ENCODE measurements at regions not wholly inside any gene's neighbourhood (a gene's known extent, or its start where the extent isn't known, plus 50 kb on each side); places are given as distances from the start of the nearest gene placed in this dataset.

GRCh38 chr6:11350294-11350693 is 117.8 kb upstream of the NEDD9 start:
- peak; percentile 16 for DNase-seq

DNA sequence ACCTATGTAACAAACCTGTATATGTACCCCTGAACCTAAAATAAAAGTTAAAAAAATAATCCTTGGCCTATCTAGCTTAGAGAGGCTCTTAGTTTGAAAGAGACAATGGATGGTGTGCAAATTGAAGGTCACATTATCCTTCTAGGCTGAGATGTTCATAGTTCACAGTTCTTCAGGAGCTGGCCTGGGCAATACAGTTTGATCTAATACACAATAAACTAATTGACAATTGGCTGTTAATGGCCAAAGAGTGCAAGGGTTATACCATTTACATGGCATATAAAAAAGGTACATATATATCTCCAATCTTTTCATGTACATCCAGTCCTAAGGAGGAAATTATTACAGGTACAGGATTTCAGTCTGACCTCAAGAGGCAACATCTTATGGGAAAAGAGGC is 117.4 kb upstream of the NEDD9 start:
- DNase-seq: no peak

- DNase-seq: no peak
Observed at GRCh38 chr6:11346516-11346915, 114.0 kb upstream of the NEDD9 start.

DNA sequence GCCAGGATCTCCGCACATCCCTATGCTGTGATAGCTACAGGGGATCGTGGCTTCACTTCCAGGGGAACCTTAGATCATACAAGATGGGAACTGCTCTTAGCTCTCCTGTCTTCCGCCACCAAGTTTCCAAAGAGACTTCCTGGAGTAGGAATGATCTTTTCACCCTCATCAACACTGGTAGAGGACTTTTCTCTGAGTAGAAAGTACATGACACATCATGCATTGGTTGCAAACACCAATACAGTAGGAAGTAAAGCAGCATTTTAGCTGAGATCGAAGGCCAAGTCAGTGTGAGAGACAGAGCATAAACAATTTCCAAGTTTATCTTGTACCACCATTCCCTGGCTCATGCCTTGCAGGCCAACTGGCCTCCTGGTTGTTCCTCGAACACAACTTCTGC is 113.1 kb upstream of the NEDD9 start:
- DNase-seq: no peak

DNA sequence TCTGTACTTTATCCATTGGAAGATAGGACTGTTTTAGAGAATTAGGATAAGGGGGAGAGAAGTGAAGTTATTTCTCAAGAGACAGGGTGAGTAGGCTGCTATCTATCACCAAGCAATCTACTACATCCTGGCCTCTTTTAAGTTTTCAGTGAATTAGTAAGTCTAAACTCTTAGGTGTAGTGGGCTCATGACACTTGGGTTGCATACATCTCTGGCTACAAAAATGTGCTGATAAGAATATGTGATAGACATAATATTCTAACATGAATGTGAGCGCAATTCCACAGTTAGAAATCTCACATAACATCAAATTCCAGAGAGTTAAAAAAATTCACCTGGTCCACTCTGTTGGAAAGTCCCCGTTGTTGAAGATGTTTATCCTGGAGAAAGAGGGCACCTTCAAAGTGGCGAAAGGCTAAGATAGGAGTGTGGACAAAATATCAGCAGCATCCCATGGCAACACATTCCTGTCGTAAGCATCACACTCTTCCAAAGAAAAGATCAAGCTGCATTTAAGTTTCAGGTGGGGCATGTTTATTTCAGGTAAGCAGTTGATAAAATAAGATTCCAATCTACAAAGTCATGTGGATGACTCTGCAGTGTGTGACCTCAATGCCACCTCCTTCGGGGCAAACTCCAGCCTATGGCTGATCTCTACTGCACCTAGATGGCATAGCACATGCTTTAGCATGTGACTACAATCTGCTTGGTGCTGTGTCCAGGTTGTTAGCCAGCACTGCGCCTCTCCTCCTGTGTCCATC is 111.7 kb upstream of the NEDD9 start:
- no peak for DNase-seq

DNA sequence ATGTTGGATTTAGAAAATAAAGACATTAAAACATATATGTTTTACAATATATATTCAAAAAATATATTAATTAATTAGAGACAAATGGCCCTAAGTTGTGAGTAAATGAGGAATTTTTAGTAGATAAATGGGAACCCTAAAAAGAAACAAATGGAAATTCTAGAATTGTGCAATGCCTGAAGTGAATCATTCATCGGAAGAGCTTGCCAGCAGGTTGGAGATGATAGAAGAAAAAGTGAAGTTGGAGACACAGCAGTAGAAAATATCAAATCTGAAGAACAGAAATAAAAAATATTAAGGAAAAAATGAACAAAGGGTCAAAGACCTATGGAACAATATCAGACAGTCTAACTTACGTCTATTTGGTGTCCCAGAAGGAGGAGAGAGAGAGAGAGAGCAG is 109.4 kb upstream of the NEDD9 start:
- DNase-seq: no peak

DNA sequence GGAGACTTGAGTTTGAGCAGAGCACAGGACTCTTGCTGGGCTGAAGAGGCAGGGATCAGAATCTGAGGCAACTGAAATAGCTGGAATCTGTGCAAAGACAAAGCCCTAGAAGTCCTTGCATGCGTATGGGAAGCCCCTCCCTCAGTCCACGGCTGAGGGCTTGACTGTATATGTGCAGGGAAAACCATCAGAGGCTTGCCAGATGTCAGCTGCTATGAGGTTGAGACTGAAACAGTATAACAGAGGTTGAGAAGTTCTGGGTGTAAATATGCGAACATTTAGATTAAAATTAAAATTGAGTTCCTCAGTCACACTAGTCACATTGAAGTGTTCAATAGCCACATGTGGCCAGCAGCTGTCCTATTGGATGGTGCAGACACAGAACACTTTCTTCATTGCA is 108.8 kb upstream of the NEDD9 start:
- no peak for DNase-seq

DNA sequence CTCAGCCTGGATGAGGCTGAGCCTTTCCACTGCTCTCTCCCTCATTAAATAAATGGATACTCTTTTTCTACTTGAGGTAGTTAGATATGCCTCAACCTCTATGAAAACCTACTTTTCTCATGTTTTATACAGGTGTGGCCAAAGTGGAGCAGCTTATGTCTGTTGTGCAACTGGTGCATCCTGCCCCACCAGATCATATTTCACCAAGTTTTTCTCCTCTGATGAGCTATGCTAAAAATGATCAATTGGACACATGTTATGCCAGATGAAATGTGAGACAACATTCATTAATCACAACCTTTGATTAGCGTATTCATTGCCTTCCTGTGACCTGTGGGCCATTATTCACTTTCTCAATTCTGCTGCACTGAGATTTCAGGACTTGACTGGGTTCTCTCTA is 106.9 kb upstream of the NEDD9 start:
- no peak for DNase-seq

DNA sequence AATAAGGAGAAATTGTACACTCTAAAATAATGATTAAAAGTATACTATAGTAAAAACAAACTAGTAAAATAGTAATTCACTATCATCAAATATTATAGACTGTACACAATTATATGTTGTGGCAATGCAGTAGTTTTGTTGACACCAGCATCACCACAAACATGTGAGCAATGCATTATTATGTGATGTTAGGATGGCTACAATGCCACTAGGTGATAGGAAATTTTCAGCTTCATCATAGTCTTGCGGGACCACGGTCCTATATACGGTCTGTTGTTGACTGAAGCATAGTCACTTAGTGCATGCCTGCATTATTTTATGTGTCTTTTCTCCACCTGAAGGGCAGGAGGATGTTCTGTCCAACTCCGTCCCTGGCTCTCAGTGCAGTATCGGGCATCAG is 104.8 kb upstream of the NEDD9 start:
- no peak for DNase-seq

DNA sequence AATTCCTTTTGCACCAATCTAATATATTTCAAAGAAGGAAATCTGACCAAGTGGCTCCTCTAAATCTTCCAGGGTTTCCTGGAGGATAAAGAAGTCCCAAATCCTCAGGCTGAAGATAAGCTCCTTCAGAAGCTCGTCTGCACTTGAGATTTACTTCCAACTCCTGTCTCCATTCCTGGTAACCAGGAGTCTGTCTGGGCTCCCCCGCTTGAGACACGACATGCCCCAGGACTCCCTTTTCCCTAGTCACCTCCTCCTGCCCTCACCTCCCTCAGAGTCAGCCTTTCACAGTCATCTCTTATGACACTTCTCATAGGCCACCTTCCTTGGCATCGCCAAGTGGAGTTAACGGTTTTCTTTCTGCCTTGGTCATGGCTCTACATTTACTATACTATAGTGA is 103.4 kb upstream of the NEDD9 start:
- no peak for DNase-seq

DNA sequence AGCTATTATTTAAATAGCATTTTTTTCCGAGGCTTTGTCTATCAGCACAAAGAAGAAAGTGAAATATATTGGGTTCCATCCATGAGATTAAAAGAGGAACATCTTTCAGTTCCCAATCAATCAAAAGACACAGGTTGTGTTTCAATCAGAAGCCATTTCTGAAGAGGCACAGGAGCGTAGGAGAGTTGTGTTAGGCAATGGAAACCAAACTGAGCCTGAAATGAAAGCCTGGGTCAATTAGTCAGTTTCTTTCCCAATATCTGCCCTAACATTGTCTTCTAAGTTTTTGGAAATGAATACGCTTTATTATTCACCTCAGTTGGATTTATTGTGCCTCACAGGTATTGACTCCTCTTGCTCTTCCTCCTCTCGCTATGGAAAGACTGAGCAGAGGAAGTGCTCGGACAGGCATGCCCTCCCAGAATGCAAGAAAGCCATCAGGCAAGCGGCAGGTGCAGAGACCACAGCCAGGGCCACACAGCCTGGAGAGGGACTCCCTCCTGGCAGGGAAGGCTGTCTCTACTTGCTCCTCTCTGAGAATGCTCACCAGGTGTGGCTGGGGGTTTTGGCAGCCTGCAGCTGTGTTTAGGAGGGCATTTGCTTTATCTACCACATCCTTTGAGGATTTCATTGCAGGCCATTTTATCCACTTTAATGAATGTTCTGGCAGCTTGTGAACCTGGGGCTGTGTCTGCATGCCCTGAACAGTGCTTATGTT is 100.8 kb upstream of the NEDD9 start:
- no peak for DNase-seq

DNA sequence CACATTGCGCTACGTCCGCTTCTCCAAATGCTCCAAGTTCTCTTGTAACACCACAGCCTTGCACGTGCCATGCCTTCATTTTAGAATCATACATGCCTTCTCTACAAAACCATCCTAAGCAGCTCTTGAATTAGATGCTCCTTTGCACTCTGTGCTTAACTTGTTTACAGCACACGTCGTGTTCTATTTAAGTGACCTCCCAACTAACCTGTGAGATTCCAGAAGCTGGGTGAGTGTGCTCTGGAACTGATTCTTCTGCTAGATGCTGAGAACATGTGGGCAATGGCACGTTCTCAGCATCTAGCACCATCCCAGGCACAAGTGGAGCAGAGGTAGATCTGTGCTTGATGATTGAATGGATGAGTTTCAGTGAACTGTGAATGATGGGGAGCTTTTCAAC is 100.0 kb upstream of the NEDD9 start:
- no peak for DNase-seq

- no peak for DNase-seq
Observed at GRCh38 chr6:11331111-11331510, 98.6 kb upstream of the NEDD9 start.

DNA sequence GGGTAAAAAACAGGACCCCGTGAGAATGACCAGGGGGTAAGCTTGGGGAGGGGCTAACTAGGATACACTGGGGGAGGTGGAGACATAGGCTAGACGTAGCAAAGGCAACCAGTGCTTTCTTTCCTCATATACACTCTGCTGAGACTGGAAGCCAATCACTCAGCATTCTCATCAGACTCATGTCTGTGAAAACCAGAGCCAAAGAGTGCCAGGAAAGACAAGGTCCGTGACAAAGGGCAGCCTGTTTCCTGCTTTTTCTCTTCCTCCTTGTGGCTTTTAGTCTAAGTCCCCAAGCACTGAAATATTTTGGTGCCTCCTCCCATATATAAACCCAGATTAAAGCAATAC is 97.9 kb upstream of the NEDD9 start:
- DNase-seq: no peak

DNA sequence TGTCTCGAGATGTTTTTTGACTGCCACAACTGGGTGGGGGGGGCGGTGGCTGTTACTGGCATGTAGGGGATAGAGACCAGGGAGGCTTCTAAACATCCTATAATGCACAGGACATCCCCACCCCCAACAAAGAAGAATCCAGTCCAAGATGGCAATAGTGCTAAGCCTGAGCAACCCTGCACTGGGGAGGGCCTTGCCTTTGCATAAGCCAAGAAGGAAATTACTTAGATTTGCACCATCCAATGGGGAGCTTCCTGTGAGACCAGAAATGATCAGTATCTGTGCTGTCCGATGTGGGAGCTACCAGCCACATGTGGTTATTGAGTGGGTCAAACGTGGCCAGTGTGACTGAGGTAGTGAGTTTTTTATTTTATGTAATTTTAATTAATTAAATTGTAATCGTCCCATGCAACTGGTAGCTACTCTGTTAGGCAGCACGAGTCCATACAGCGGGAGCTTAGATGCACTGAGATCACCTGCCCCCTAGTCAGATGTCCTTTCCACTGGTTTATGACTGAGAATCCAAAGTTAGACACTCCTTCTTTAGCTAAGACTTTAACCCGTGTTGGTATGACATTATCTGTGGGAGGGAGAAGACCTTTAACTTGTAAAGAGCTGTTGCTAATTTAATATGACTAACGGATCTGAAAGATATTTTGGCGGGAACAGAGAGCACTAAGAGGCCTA is 97.4 kb upstream of the NEDD9 start:
- DNase-seq: no peak

DNA sequence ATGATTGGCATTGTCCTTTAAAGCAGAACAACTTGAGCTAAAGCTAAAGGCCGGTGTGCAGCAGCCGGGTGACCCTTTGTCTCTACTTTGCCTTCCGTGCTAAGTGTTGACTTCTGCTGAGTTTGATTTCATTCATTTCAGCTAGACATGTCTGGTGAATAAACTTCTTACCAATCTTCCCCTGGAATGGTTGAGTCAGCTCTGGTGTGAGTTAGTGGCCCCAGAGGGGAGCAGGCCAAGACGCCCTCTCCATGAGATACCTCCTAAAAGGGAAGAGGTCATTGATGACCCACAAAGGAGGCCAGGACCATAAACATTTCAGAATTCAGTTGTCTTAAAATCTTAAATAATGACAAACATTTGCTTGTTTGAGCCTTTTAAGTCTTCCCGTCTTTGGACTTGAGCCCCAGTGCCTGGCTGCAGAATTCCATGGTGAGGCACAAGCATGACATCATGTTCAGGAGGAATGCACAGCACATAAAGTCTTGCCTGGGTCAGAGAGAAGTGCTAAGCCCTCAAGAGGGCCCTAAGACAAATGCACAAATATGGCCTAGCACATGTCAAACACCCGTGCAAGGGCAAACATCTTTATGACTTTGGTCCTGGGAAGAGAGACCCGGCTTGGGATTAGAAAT is 96.3 kb upstream of the NEDD9 start:
- no peak for DNase-seq

DNA sequence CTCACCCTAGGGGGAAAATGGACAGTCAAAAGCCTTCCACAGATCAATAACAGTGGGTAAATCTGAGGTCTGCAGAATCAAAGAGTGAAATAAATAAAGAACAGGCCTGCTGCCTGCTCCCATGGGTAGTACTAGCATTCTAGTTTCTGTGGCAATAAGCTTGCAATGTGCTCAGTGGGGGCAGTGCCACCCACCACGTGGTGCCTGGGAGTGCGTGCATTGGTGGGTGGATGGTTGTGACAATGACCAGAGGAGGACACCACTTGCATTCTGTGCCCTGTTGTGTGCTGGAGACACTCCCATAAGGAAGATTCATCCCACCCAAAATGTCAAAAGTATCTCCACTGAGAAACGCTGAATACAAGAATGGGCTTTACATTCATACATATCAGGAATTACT is 95.5 kb upstream of the NEDD9 start:
- DNase-seq: no peak

DNA sequence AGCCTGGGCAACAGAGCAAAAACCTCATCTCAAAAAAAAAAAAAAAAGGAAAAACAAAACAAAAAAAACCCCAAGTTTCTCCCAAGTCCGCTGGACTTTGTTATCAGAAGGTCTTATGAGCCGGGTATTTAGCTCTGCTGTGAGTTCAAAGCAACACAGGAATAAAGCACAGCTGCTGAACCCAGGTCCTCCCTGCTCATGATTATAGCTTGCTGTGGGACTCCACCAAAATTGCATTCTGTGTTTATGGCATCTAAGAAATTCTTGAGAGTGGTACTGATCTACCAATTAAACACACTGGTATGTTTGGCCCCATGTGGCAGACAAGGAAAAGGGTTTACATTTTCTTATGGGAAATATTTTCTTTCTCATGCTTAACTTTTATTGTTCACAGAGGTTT is 93.6 kb upstream of the NEDD9 start:
- DNase-seq: no peak

DNA sequence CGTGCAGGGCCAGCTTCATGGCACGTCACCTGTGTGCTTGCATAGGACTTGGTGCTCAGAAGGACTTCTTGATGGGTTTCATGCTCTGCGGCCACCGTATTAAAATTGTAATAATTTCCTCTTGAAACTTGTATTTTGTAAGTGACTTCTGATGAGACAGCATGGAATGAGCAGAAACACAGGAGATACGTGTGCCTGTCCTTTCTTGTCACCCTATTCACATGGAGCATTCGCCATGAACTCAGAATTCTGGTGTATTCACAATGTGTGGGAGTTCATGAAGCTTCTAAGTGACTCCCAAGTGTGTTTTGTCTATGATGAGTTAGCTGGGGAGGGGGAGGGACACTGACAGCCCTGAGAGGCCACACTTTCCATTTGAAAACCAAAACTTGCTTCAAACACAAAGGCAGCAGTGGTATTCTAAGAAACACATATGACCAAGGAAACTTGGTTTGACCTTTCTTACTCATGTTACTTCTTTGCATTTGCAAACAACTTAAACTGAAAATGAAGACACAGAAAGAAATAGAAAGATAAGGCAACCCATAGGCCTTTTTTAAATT is 92.1 kb upstream of the NEDD9 start:
- DNase-seq: no peak

DNA sequence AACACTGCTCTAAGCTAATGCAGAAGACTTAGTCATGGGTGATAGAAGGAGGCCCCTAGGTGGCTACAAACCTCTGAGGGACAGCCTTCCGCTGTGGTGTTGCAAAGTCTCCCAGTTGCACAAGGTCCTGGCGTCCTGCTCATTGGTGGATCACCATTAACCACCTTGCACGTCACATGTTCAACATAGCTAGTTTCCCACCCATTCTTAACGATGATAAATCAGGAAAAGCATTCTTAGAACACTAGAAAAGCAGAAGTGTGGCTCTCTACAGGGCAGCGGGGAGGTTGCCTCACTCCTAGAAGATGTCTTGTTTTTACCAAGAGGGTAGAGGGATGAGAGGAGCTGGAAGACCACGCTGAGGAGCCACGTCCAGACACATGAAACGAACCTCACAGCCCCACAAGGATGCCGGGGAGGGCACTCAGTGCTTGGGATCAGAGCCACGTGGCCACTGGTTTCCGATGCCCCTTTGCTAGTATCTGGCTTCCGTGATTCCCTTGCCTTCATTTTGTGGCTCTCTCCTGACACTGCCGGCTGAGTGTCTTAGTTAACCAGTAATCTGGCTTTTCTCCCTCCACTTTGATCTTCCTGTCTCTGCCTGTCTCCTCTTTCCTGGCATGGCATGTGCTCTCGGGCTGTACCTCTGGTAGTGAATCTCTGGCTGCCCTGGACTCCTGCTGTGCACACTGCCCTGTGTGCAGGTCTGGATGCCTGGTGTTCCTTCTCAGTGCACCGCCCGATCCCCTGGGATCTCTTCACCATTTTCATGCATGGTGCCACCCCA is 91.4 kb upstream of the NEDD9 start:
- no peak for DNase-seq

DNA sequence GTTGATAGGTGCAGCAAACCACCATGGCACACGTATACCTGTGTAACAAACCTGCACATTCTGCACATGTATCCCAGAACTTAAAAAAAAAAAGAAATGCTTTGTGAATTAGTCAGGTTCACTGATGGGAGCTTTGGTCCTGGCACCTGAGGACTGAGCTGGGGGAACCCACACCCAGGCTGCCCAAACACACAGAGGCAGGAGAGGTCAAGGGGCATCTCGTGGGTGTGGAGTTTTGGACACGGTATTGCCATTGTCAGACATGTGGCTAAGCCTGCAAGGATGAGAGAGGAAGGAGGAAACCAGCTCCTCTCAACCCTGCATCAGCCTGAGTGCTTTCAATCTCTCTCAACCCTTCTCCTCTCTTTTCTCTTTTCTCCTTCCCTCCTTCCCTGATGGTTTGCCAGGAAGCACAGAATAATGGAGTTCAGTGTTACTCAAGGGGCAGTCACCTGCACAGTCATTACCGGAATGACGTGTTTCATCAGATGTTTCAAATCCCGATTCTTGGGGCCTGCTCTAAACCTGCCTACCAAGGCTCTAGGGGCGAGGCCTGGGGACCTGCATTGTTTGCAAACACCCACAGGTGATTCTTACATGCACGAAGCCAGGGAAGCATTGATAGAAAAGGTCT is 89.9 kb upstream of the NEDD9 start:
- no peak for DNase-seq

DNA sequence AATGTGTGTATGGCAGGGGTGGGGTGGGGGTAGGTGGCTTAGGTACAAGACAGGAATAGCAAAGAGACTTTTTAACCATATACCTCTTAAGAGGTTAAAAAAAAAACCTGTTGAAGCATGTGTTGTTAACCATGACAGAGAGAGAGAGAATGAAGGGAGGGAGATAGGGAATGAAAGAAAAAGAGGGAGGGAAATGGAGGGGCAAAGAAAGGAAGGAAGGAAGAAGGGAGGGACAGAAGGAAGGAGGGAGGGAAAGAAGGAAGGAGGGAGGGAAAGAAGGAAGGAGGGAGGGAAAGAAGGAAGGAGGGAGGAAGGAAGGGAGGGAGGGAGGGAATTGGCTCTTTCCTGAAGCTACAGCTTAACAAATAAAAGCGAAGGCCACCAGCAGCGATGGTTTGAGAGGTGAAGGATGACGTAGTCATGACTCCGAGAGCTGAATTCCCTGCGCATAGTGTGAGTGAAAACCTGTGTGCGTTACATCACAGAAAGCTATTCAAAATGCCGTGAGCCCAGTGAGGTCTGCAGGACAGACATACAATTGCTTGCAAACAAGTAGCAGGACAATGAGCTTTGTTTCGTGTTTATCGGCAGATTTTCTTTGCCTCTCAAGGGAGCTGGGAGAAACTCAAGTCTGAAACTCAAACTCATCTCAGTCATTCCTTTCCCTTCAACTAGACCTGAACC is 88.6 kb upstream of the NEDD9 start:
- no peak for DNase-seq
